Kidney (tissue), 13 donors: ENCODE measurements at regions not wholly inside any gene's neighbourhood (a gene's known extent, or its start where the extent isn't known, plus 50 kb on each side); places are given as distances from the start of the nearest gene placed in this dataset.

ENCODE experiments used
- DNase-seq, 5 donors: peaks; one replicate each; pipeline ENCODE4 v3.0.0-alpha.2; 2013 to 2020
- FAIRE-seq: peaks from 2 replicates; lab custom pipeline; 2012; peaks lifted over from hg19 to GRCh38; lab: Jason Lieb, UNC
- H3K27ac ChIP-seq, 2 donors: one replicate each; pipeline ENCODE4 v1.7.0; 2013; ENCODE audit warnings: low read depth in 2 of 2, low read length in 2 of 2, inconsistent platforms in 1 of 2
- H3K27me3 ChIP-seq: one replicate; pipeline ENCODE4 v1.7.1; 2013; ENCODE audit warnings: low read length, inconsistent platforms; ENCODE audit not compliant: control insufficient read depth, insufficient read depth
- H3K36me3 ChIP-seq, 3 donors: one replicate each; pipeline versions ENCODE4 v1.7.0 to v1.7.1; 2013; ENCODE audit warnings: low read length in 3 of 3, control low read depth in 1 of 3, inconsistent platforms in 1 of 3; ENCODE audit not compliant: insufficient read depth in 3 of 3, control insufficient read depth in 2 of 3
- H3K4me1 ChIP-seq, 3 donors: one replicate each; pipeline versions ENCODE4 v1.7.0 to v1.7.1; 2013; ENCODE audit warnings: low read length in 3 of 3, inconsistent platforms in 1 of 3, low read depth in 1 of 3; ENCODE audit not compliant: control insufficient read depth in 2 of 3, insufficient read depth in 2 of 3
- H3K4me3 ChIP-seq, 3 donors: one replicate each; pipeline versions ENCODE4 v1.7.0 to v1.8.1; 2013; ENCODE audit warnings: low read length in 3 of 3, control low read depth in 1 of 3, inconsistent platforms in 1 of 3
- H3K9ac ChIP-seq, 3 donors: one replicate each; pipeline versions ENCODE4 v1.7.0 to v1.7.1; 2013; ENCODE audit warnings: low read length in 3 of 3, control low read depth in 1 of 3, inconsistent platforms in 1 of 3
- H3K9me3 ChIP-seq, 3 donors: one replicate each; pipeline versions ENCODE4 v1.7.0 to v1.7.1; 2013; ENCODE audit warnings: low read length in 3 of 3, control low read depth in 1 of 3, inconsistent platforms in 1 of 3; ENCODE audit not compliant: control insufficient read depth in 2 of 3, insufficient read depth in 1 of 3
- intact Hi-C: fragments of 100-400 bp; cut with DNase I; formaldehyde crosslinking; loops from one replicate; pipeline ENCODE4 v1.11.1; 2022
- TF ChIP-seq, protein P1 (sequence below): IDR thresholded peaks from 3 replicates; pipeline ENCODE4 v1.5.1; 2012; ENCODE audit warnings: mild to moderate bottlenecking, moderate library complexity, borderline replicate concordance; ENCODE audit not compliant: insufficient read depth; ENCODE audit errors: extremely low read depth
- donor health status: control.
- donor health status: control.
- donor health status: control.
- donor health status: control.
- donor health status: control.
- donor health status: DM: yes; HTN: yes; CAD: no.
- donor health status: Normal renal cell carcinoma (clear cell type).

DNA sequence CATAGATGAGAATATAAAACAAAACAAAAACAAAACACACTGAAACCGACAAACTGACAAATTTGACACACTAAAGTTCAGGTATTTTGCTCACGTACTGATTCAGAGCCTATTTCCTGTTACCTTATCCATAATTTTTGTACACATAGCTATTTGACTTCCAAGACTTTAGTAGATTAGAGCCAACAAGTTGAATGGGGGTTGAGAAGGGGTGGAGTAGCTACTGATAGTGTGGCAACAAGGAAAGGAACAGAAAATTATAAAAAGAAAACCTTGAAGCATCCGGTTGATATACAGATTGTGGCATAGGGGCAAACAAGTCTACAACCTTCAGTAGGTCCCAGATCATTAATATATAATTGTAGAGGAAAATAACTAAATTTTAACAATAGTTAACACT lies 92.3 kb upstream of the RASGEF1B start:
- Histone ChIP-seq H3K36me3 (no peaks in the 10 kb centered on the region), H3K4me3 (no peak overlapping the region), H3K27me3 (no peaks in the 10 kb centered on the region), H3K4me1 (peaks cover 0 to 8% (median 0%) of the 10 kb centered on the region in 3 donors), H3K9ac (no peak overlapping the region), H3K27ac (no peak overlapping the region), H3K9me3 (no peaks in the 10 kb centered on the region)
- intact Hi-C loops = no loop called here
- DNase-seq (no peak), FAIRE-seq (no peak)
- TF ChIP-seq, protein P1, sequence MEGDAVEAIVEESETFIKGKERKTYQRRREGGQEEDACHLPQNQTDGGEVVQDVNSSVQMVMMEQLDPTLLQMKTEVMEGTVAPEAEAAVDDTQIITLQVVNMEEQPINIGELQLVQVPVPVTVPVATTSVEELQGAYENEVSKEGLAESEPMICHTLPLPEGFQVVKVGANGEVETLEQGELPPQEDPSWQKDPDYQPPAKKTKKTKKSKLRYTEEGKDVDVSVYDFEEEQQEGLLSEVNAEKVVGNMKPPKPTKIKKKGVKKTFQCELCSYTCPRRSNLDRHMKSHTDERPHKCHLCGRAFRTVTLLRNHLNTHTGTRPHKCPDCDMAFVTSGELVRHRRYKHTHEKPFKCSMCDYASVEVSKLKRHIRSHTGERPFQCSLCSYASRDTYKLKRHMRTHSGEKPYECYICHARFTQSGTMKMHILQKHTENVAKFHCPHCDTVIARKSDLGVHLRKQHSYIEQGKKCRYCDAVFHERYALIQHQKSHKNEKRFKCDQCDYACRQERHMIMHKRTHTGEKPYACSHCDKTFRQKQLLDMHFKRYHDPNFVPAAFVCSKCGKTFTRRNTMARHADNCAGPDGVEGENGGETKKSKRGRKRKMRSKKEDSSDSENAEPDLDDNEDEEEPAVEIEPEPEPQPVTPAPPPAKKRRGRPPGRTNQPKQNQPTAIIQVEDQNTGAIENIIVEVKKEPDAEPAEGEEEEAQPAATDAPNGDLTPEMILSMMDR = no peak

DNA sequence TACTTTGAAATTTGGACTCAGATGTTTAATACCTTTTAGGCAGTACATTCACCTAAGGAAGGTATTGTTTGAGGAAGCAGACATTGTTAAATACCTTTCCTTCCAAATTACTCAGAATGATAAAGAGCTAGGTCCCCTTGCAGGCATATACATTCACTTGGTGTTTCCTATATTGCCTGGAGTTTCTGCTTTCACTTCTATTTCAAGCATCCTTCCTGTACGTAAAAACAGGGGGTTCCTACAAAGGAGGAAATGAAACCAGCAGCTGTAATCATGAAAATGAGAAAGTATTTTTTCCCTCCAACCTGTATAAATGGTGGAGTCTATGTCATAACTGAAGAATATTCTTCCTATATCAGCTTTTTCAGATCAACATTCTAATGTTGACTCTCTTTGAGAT lies 90.4 kb upstream of the RASGEF1B start:
- DNase-seq (peak in 1 of 5 donors; percentile 24), FAIRE-seq (no peak)
- TF ChIP-seq, protein P1 = no peak
- H3K4me1 ChIP-seq = peaks cover 0 to 8% (median 0%) of the 10 kb centered on the region in 3 donors
- no peak overlapping the region for H3K4me3 ChIP-seq
- H3K27me3 ChIP-seq = no peaks in the 10 kb centered on the region
- no peak overlapping the region for H3K9ac ChIP-seq
- H3K36me3 ChIP-seq = no peaks in the 10 kb centered on the region
- intact Hi-C loops = no loop called here
- no peaks in the 10 kb centered on the region for H3K9me3 ChIP-seq
- no peak overlapping the region for H3K27ac ChIP-seq

GRCh38 chr4:81557306-81557705 lies 85.6 kb upstream of the RASGEF1B start:
- intact Hi-C loops = no loop called here
- FAIRE-seq = no peak
- H3K27ac ChIP-seq = no peak overlapping the region
- no peak for DNase-seq
- TF ChIP-seq, protein P1 = no peak
- no peaks in the 10 kb centered on the region for H3K36me3 ChIP-seq
- no peak overlapping the region for H3K9ac ChIP-seq
- H3K4me1 ChIP-seq = peaks cover 0 to 5% (median 3%) of the 10 kb centered on the region in 3 donors
- H3K9me3 ChIP-seq = no peaks in the 10 kb centered on the region
- no peaks in the 10 kb centered on the region for H3K27me3 ChIP-seq
- H3K4me3 ChIP-seq = no peak overlapping the region

GRCh38 chr4:81555489-81555888 lies 83.8 kb upstream of the RASGEF1B start:
- Histone ChIP-seq H3K27ac (no peak overlapping the region), H3K36me3 (no peaks in the 10 kb centered on the region), H3K9ac (no peak overlapping the region), H3K27me3 (no peaks in the 10 kb centered on the region), H3K4me1 (peaks cover 0 to 14% (median 11%) of the 10 kb centered on the region in 3 donors), H3K9me3 (no peaks in the 10 kb centered on the region), H3K4me3 (no peak overlapping the region)
- FAIRE-seq = no peak
- no peak for DNase-seq
- TF ChIP-seq, protein P1 = no peak
- intact Hi-C loops = no loop called here
